ENCODE measurements at regions not wholly inside any gene's neighbourhood (a gene's known extent, or its start where the extent isn't known, plus 50 kb on each side); places are given as distances from the start of the nearest gene placed in this dataset.

DNA sequence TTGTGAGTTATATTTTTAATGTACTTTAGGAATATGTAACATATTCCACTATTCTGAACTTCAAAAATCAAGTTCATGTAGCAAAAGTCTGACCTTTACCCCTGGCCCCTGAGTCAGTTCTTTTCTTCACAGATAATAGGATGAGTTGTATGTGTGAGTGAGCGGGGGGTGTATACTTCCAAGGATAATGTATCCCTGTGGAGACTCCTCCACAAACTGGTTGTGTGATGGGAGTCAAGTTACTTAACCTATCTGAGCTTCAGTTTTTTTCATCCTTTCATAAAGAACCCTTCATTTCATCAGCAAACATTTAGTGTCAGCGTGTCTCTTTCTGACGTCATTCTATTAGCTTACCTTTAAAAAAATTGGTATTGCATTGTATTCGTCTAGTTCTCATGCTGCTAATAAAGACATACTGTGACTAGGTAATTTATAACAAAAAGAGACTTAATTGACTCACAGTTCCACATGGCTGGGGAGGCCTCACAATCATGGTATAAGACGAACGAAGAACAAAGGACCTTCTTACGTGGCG lies 288.1 kb upstream of the GPC6 start:
- no peaks in the 10 kb centered on the region for H3K36me3 ChIP-seq
- TF ChIP-seq, protein P1, sequence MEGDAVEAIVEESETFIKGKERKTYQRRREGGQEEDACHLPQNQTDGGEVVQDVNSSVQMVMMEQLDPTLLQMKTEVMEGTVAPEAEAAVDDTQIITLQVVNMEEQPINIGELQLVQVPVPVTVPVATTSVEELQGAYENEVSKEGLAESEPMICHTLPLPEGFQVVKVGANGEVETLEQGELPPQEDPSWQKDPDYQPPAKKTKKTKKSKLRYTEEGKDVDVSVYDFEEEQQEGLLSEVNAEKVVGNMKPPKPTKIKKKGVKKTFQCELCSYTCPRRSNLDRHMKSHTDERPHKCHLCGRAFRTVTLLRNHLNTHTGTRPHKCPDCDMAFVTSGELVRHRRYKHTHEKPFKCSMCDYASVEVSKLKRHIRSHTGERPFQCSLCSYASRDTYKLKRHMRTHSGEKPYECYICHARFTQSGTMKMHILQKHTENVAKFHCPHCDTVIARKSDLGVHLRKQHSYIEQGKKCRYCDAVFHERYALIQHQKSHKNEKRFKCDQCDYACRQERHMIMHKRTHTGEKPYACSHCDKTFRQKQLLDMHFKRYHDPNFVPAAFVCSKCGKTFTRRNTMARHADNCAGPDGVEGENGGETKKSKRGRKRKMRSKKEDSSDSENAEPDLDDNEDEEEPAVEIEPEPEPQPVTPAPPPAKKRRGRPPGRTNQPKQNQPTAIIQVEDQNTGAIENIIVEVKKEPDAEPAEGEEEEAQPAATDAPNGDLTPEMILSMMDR (IDR thresholded peaks at IDR 0.05): no peak
- H3K4me1 ChIP-seq: no peaks in the 10 kb centered on the region
- no peaks in the 10 kb centered on the region for H3K9me3 ChIP-seq
- intact Hi-C loops (cut with DNase I): no loop called here
- DNase-seq: no peak
- H3K9ac ChIP-seq (ENCODE audit: low read depth in 2 of 2, low read length in 2 of 2): no peak overlapping the region
- no peaks in the 10 kb centered on the region for H3K27me3 ChIP-seq
- no peak overlapping the region for H3K4me3 ChIP-seq
- H3K27ac ChIP-seq: no peak overlapping the region

DNA sequence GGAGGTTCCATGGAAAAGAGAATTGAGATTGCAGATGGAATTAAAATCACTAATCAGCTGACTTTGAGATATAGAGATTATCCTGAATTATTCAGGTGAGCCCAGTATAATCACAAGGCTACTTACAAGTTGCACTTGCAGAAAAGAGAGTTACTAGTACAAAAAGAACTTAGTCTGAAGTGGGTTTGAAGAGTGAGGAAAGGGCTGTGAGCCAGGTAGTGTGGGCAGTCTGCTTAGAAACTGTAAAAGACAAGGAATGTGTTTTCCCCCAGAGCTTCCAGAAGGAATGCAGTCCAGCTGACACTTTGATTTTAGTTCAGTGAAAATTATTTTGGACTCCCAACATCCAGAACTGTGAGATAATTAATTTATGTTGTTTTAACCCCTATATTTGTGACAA lies 285.4 kb upstream of the GPC6 start:
- H3K4me3 ChIP-seq: no peak overlapping the region
- intact Hi-C loops (cut with DNase I): no loop called here
- no peaks in the 10 kb centered on the region for H3K27me3 ChIP-seq
- no peak for DNase-seq
- TF ChIP-seq, protein P1 (IDR thresholded peaks at IDR 0.05): no peak
- no peak overlapping the region for H3K27ac ChIP-seq
- H3K9me3 ChIP-seq: no peaks in the 10 kb centered on the region
- H3K4me1 ChIP-seq: no peaks in the 10 kb centered on the region
- no peaks in the 10 kb centered on the region for H3K36me3 ChIP-seq
- H3K9ac ChIP-seq (ENCODE audit: low read depth in 2 of 2, low read length in 2 of 2): no peak overlapping the region

DNA sequence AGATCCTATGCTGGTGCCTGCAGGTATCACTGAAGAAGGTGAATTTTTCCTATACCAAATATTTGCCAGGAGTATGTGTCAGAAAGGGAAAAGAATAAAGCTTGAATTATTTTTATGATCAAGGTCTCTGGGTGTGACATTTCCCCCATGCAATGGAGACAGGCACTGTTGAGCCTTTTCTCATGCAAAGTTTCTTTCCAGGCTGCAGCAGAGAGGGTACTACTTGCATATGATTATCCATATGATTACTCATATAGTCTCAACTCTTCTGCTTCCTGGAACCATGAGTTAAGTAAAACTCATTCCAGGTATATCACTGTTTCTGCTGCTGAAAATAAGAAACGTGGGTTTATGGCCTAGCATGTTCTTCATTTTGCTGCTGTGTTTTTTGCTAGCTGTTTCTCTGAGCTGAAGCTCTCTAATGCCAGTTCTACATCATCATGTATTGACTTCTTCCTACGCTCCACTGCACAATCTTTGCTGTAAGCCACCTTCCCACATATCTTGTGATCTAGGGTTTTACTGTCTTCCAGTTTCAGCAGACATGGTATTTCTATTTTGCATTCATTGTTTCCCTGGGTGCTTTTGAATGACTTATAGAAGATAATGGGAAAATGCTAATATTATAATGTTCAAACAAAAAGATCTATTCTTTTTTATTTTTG lies 278.7 kb upstream of the GPC6 start:
- intact Hi-C loops (cut with DNase I): no loop called here
- Histone ChIP-seq H3K27ac (no peak overlapping the region), H3K9me3 (no peaks in the 10 kb centered on the region), H3K4me1 (no peaks in the 10 kb centered on the region), H3K27me3 (no peaks in the 10 kb centered on the region), H3K9ac (ENCODE audit: low read depth in 2 of 2, low read length in 2 of 2) (no peak overlapping the region), H3K4me3 (no peak overlapping the region), H3K36me3 (no peaks in the 10 kb centered on the region)
- TF ChIP-seq, protein P1 (IDR thresholded peaks at IDR 0.05): no peak
- DNase-seq: no peak

DNA sequence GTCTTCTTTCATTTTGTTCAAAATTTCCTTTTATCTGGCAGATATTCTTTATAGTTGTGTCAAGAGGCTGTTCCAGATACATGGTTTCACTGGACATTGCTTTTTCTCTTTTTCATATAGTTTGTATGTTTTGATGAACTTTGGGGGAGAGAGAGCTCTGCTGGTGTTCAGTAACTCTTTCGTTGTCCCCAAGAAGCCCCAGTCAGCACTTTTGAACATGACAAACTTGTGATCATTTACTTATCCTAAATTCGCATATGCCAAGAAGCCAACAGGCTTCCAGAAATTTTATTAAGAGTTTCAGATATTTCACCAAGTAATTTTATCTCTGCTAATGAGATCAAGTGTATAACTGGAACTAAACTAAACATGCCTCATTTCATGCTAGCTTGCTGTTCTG lies 275.8 kb upstream of the GPC6 start:
- H3K9me3 ChIP-seq: no peaks in the 10 kb centered on the region
- TF ChIP-seq, protein P1 (IDR thresholded peaks at IDR 0.05): no peak
- H3K4me1 ChIP-seq: no peaks in the 10 kb centered on the region
- H3K4me3 ChIP-seq: no peak overlapping the region
- no peak for DNase-seq
- intact Hi-C loops (cut with DNase I): no loop called here
- H3K27me3 ChIP-seq: no peaks in the 10 kb centered on the region
- no peak overlapping the region for H3K27ac ChIP-seq
- H3K36me3 ChIP-seq: no peaks in the 10 kb centered on the region
- no peak overlapping the region for H3K9ac ChIP-seq (ENCODE audit: low read depth in 2 of 2, low read length in 2 of 2)

DNA sequence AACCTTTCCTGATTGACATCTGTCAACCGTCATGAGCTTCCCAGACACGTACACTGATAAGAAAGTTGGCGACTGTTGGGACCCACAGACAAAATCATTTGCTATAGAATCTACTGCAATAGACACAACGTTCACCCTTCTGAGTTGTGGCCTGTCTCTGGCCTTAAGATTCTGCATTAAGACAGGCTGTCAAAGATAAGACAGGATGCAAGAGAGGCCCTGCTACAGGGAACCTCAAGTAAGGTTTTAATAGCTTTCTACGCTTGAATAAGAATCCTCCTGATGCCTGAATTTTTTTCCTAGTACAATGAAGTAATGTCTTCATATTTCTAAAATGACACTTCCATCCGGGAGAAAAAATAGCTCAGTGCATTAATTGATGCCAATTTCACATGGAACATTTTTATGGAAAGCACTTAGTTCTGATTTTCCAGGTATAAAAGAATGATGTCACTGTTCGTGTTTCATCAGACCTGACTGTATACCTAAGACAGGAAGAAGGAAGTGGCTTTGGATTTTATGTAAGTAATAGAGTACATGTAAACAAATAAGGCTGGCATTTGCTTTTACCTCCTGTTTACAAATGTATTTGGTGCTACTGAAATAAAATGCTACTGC lies 275.2 kb upstream of the GPC6 start:
- DNase-seq: no peak
- intact Hi-C loops (cut with DNase I): no loop called here
- TF ChIP-seq, protein P1 (IDR thresholded peaks at IDR 0.05): no peak
- Histone ChIP-seq H3K4me1 (no peaks in the 10 kb centered on the region), H3K9ac (ENCODE audit: low read depth in 2 of 2, low read length in 2 of 2) (no peak overlapping the region), H3K4me3 (no peak overlapping the region), H3K27ac (no peak overlapping the region), H3K36me3 (no peaks in the 10 kb centered on the region), H3K27me3 (no peaks in the 10 kb centered on the region), H3K9me3 (no peaks in the 10 kb centered on the region)
